ENCODE measurements at regions not wholly inside any gene's neighbourhood (a gene's known extent, or its start where the extent isn't known, plus 50 kb on each side); places are given as distances from the start of the nearest gene placed in this dataset.
A peak's percentile ranks its signal among the peaks of the same experiment; 100 is the strongest.

DNA sequence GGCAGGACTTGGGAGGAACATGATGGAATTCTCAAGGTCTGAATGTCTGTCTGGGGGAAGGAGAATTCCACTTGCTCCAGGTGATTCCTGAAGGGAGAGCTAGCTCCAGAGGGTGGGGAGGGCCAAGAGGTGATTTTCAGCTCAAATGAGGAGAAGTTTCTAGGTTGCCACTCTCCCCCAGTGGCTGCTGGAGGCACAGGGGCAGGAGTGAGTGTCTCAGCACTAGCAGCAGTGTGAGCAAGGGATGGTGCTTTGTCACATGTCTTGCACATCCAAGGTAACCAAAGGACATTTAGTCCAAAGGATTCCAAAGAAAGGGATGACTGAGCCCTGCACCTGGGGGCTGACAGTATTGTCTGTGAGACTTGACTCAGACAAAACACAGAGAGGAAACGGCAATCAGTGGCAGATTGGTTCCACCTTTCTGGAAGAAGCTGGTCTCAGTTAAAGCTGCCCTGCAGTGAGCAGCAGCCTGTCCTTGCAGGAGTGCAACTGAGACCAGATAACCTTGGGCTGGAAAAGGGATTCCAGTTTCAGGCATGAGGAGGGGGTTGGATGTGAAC lies 51.2 kb upstream of the PCBD1 start:
- no peak for DNase-seq

- peak; percentile 53 for DNase-seq
Observed at GRCh38 chr10:70940834-70941568, 52.6 kb upstream of the PCBD1 start.

DNA sequence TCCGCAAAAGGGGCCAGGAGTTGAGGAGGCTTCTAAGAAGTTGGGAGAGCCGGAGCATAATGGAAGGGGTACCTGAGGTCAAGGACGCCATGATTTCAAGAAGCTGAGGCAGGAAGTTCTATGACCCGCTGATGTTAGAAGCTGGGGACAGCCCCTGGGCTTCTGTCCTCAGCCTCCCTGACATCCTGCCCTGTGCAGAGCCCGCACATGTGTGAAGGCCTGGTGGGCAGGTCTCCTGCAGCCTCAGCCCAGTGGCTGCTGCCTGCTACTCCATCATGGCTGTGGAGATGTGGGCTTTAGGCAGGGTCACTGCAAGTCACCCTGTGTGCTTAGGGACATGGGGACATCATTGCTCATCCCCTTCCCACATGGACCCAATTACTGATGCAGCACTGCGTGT lies 53.8 kb upstream of the PCBD1 start:
- DNase-seq, result no peak

- DNase-seq, result no peak
Observed at GRCh38 chr10:70942725-70943124, 54.4 kb upstream of the PCBD1 start.

DNA sequence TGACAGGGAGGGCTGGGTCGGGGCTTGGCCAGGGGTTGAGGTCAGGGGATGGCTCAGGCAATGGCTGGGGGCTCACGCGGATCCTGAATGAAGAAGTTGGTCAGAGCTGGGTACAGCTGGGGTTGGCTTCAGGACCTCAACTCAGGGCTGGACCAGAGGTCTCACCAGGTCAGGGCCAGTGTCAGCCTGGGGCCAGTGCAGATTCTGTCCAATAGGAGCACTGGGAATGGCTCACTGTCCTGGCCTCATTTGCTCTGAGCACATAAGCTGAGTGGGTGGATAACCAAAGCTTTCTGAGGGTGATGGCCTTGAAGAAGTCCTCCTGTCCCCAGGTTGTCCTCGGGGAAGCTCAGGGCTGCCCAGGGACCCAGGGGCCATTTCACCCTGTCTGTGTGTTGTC lies 54.9 kb upstream of the PCBD1 start:
- no peak for DNase-seq

DNA sequence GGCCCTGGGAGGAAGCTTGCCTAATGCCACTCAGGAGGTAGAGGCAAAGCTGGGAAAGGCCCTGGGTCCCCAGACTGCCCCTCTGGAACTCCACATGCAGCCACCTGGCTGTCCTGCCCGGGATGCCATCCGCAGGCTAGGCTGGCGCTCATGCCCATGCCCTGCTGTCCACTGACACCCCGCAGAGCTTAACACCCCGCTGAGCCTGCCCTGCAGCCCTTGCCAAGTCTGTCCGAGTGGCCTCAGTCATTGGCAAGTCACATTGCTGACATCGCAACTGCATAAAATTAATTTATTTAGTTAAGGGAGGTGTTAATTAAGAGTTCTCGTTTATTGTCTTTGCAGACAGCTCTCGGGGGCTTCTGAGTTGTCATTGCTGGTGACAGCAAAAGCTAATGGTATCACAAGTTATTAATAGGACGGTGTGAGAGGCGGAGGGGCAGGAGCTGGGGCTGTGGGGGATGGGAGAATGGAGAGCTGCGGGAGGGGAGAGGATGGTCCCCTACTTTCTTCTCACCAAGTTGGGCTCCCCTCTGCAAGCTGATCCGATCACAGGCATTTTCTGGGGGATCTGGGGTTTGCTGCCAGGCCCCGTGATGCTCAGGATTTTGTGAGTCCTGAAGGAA lies 55.6 kb upstream of the PCBD1 start:
- no peak for DNase-seq

DNA sequence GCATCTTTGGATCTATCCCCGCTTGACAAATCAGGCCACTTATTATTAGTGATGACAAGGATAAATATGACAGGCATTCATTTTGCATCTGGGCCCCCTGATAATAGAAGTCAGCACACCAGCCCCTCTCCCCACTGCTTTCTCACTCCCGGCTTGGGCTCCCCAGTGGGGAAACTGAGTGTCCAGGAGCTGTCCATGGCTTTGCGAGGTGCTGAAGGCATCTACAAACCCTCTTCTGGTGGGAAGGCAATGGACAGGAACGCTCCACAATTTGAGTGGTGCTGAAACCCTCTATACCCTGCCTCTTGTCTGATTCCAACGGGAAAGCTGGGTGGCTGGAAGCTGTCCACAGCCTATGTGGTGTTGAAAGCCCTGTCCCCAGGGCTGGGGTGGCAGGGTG lies 61.7 kb upstream of the PCBD1 start:
- no peak for DNase-seq

DNA sequence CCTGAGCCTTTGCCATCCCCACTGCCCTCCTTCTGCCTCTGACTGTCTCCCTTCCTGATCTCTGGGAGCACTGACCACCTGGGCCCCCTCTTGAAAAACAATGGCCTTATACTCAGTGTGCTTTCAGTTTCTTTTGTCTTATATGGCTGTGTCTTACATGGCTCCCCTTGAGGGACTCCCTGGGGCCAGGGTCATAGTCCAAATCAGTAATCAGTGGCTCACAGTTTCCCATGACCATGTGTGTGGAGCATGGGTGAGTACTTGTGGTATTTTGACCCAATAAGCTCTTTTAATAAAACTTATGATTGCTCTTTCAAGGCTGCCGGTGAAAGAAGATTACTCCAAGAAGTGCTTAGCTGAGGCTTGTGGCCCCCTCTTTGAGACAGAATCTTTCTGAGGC lies 62.4 kb upstream of the PCBD1 start:
- no peak for DNase-seq

DNA sequence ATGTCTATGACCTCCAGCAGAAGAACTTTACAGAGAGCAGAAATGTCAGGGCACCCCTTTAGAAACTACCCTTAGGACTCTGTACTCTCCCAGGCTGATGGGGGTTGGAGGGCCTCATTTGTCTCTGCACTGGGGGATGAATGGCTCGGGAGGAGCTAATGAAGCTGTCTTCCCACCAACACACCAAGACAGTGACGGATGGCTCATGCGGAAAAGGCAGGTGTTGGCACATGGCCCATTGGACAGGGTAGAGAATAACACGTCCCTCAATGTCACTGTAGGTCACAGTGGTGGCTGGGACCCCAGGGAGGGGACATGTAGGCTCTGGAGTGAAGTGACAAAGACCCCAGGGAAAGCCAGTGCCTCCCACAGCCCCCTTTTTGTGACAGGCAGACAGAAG lies 64.0 kb upstream of the PCBD1 start:
- DNase-seq, result no peak

- no peak for DNase-seq
Observed at GRCh38 chr10:70952921-70953320, 64.6 kb upstream of the PCBD1 start.

GRCh38 chr10:70954381-70955176 lies 66.2 kb upstream of the PCBD1 start:
- no peak for DNase-seq

GRCh38 chr10:70956029-70956759 lies 67.8 kb upstream of the PCBD1 start:
- peak; percentile 2 for DNase-seq

- no peak for DNase-seq
Observed at GRCh38 chr10:70958396-70958795, 70.0 kb upstream of the PCBD1 start.

DNA sequence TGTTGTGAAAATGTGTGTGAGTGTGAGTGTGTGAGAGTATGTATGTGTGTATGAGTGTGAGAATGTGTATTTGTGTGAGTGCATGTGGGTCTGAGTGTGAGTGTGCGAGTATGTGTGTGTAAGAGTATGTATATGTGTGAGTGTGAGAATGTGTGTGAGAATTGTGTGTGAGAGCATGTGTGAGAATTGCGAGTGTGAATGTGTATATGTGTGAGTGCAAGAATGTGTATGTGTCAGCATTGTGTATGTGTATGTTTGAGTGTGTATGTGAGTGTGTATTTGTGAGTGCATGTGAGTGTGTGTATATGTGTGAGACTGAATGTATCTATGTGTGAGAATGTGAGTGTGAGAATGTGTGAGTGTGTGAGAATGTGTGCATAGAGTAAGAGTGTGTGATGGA lies 72.0 kb upstream of the PCBD1 start:
- DNase-seq, result no peak

DNA sequence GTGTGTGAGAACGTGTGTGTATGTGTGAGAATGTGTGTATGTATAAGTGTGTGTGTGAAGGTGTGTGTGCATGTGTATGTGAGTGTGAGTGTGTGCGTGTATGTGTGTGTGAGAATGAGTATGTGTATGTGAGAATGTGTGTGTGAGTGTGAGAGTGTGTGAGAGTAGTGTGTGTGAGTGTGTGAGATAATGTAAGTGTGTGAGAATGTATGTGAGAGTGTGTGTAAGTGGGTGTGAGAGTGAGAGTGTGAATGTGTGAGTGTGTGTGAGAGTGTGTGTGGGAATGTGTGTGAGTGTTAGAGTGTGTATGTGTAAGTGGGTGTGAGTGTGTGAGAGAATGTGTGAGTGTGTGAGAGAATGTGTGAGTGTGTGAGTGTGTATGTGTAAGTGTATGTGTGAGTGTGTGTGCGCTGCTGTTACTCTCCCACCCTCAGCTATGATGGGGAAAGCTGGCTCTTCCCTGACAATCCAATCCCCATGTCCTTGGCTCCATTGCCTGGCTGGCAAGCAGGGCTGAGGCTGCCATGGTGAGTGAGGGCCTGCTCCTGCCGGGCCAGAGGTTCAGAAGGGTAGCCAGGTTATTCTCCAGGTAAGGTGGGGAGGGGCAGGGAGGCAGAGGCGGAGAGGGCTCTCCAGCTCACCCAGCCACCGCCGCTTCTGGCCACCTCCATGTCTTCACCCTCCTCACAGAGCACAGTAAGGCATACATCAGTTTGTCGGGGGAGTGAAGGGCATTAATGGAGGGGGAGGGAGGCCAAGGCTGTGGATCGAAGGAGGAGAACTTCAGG lies 72.6 kb upstream of the PCBD1 start:
- DNase-seq, result no peak

GRCh38 chr10:70962686-70963085 lies 74.3 kb upstream of the PCBD1 start:
- no peak for DNase-seq

DNA sequence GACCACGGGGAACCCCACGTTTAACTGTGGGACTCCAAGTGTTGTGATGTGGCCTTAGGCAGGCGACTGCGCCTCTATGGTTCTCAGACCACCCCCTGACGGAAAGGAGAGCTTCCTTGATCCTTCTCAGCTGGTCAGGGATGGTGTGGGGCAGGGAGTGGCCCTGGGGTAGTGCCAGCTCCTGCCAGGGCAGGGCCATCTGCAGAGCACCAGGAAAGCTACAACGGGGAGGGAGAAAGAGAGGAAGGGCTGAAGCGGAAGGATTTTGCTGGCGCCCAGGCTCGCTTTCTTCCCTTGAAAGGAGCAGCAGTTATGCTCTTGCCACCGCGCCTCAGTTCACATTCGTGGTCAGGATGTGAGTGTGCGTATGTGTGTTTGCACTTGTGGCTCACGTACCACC lies 74.9 kb upstream of the PCBD1 start:
- no peak for DNase-seq

GRCh38 chr10:70964245-70964644 lies 75.9 kb upstream of the PCBD1 start:
- no peak for DNase-seq

DNA sequence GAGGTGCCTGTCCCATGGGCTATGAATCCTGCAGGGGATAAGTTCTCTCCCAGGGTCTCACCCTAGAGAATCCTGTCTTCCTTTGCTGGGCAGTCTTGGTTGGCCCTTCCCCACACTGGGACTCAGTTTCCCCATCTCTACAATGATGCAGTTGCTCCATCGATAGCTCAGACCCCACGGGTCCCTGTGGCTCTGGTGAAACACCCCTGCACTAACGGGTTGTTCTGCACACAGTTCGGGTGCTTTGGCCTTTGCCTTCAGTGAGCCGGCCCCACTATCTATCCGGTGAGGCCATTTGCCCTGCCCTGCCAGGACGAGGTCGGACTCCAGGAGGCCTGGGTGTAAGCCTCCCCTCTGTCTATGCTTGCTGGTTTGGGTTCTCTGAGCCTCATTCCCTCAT lies 76.5 kb upstream of the PCBD1 start:
- DNase-seq, result no peak

DNA sequence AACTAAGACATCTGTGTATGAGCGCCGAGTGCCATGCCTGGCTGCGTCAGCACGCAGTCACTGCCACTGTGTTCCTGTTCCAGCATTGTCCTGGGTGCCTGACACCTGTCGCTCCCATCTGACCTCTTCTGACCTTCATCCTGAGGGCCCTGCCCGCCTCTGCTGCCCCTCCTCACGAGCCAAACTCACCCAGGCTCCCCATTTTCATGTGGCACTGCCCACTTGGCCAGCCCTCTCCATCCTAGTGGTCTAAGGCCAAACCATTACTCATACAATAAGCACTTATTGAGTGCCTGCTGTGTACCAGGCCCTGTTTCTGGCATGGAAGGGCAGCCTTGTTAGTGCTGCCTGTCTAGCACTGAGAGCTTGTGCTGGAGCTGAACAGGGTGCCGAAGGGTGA lies 77.2 kb upstream of the PCBD1 start:
- no peak for DNase-seq

GRCh38 chr10:70966646-70967553 lies 78.5 kb upstream of the PCBD1 start:
- DNase-seq, result no peak
